ENCODE measurements at regions not wholly inside any gene's neighbourhood (a gene's known extent, or its start where the extent isn't known, plus 50 kb on each side); places are given as distances from the start of the nearest gene placed in this dataset.

- ATAC-seq (replicated peaks in 6 of 8): peak in 1 of 8 experiments; percentile 56
- in situ Hi-C loops (cut with MboI; ENCODE audit: low pct_unique_long_range_greater_than_20kb in 2 of 9, low sequenced_read_pairs in 9 of 9, unreplicated experiment in 9 of 9): no loop called here
- Histone ChIP-seq H3K4me3 (no peak overlapping the region), H3K27ac (no peak overlapping the region), H3K4me1 (replicated peaks in 1 of 2) (peaks cover 0 to 10% of the 10 kb centered on the region in 2 donors)
- WGBS, 10 experiments: 0 to 90% (median 22%) methylated on average over 1 to 2 of the region's 2 CpGs; no CpG with 5 or more reads in 4 of the 10 experiments
Observed at GRCh38 chr15:24899795-24900194, 55.0 kb upstream of the SNRPN start.

- Histone ChIP-seq H3K4me3 (no peak overlapping the region), H3K4me1 (replicated peaks in 1 of 2) (peaks cover 0 to 10% of the 10 kb centered on the region in 2 donors), H3K27ac (no peak overlapping the region)
- 0 to 93% (median 50%) methylated on average over 1 to 3 of the region's 3 CpGs; no CpG with 5 or more reads in 1 of the 10 experiments for WGBS, 10 experiments
- no peak for ATAC-seq (replicated peaks in 6 of 8)
- in situ Hi-C loops (cut with MboI; ENCODE audit: low pct_unique_long_range_greater_than_20kb in 2 of 9, low sequenced_read_pairs in 9 of 9, unreplicated experiment in 9 of 9): no loop called here
Observed at GRCh38 chr15:24901409-24901808, 53.4 kb upstream of the SNRPN start.

Measured in motor neuron (in vitro differentiated cells).